ENCODE measurements at regions not wholly inside any gene's neighbourhood (a gene's known extent, or its start where the extent isn't known, plus 50 kb on each side); places are given as distances from the start of the nearest gene placed in this dataset.

DNA sequence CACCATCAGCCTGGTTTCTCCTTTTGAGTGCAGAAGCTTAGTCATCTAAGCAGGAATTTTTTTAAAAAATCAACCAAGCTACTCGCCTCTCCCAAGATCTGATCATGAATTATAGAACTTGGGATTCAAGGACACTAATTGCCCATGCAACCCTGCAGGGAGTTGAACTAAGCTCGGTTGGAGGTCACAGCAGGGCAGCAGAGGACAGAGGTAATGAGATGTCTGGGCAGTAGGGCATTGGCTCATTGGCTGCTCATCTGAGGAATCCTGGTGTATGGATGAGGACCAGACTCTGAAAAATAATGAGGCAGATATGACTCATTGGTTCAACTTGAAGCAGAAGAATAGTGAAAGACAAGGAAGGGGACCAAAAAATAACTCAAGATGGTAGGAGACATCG is 111.8 kb upstream of the TLE1 start:
- TF ChIP-seq ZNF274 (IDR thresholded peaks at IDR 0.05; ENCODE audit: low read depth, low read length) = no peak
- no peak for TF ChIP-seq YY1 (IDR thresholded peaks at IDR 0.05; ENCODE audit: insufficient read depth, insufficient read length)

Data from NT2/D1 (cell line).